ENCODE measurements at regions not wholly inside any gene's neighbourhood (a gene's known extent, or its start where the extent isn't known, plus 50 kb on each side); places are given as distances from the start of the nearest gene placed in this dataset.

- DNase-seq = peak in 1 of 7 donors; percentile 19
- H3K4me3 ChIP-seq = peak overlapping the region; percentile 78 to 93 (median 86)
- no peak for TF ChIP-seq CTCF (IDR thresholded peaks at IDR 0.05)
- TF ChIP-seq POLR2A (IDR thresholded peaks at IDR 0.05) = no peak
- no peaks in the 10 kb centered on the region for H3K9me3 ChIP-seq (replicated peaks in 1 of 3)
- 1% methylated on average over 20 of the region's 20 CpGs for WGBS, 4 donors
- H3K27ac ChIP-seq = peak overlapping the region; percentile 75 to 100 (median 99)
- H3K4me1 ChIP-seq (replicated peaks in 1 of 2) = peaks cover 17 to 32% of the 10 kb centered on the region in 2 donors
- no peaks in the 10 kb centered on the region for H3K27me3 ChIP-seq
- intact Hi-C loops (cut with DNase I) = no loop called here
- no peaks in the 10 kb centered on the region for H3K36me3 ChIP-seq (replicated peaks in 1 of 2)
Measured at GRCh38 chr1:65068202-65069010, 79.6 kb upstream of the AK4 start.

DNA sequence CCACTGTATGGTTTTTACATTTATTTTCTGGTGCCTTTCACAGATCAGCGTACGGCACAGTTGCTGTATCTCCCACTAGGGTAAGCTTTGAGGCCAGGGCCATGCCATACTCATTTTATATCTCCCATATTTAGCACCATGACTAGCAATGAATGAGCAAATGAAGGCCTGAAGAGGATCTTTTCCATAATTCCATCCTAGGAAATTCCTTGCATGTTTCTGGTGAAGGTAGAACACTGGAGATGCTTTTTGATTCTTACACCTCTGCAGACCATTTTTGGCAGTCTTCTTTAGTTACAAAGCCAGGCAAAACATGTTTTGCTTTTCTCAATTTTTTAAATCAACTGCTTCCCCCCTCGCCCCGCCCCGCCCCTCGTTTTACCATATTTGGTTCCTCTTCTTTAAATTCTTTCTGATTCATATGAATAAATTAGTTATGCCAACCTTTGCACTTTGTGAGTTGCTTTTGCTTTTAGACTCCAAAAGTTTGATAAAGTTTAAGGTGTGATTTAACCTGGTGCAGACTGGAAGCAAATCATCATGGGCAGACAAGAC lies 78.9 kb upstream of the AK4 start:
- H3K27me3 ChIP-seq = no peaks in the 10 kb centered on the region
- intact Hi-C loops (cut with DNase I) = no loop called here
- WGBS, 4 donors = 37 to 56% (median 51%) methylated on average over 6 of the region's 6 CpGs
- peak overlapping the region; percentile 45 to 93 (median 86) for H3K4me3 ChIP-seq
- DNase-seq = no peak
- H3K27ac ChIP-seq = peak overlapping the region in 4 of 5 donors; percentile 95 to 100 (median 99)
- H3K9me3 ChIP-seq (replicated peaks in 1 of 3) = no peaks in the 10 kb centered on the region
- peaks cover 17 to 26% of the 10 kb centered on the region in 2 donors for H3K4me1 ChIP-seq (replicated peaks in 1 of 2)
- H3K36me3 ChIP-seq (replicated peaks in 1 of 2) = no peaks in the 10 kb centered on the region
- TF ChIP-seq CTCF (IDR thresholded peaks at IDR 0.05) (no peak), POLR2A (IDR thresholded peaks at IDR 0.05) (no peak)

- DNase-seq = no peak
- Histone ChIP-seq H3K4me3 (no peak overlapping the region), H3K27ac (no peak overlapping the region), H3K9me3 (replicated peaks in 1 of 3) (no peaks in the 10 kb centered on the region), H3K36me3 (replicated peaks in 1 of 2) (no peaks in the 10 kb centered on the region), H3K4me1 (replicated peaks in 1 of 2) (peaks cover 6 to 10% of the 10 kb centered on the region in 2 donors), H3K27me3 (no peaks in the 10 kb centered on the region)
- TF ChIP-seq POLR2A (IDR thresholded peaks at IDR 0.05) (no peak), CTCF (IDR thresholded peaks at IDR 0.05) (no peak)
- intact Hi-C loops (cut with DNase I) = loop anchor here in 1 of 2 donors (10.0 kb wide), 1 partner anchor 612 kb away; no protein-coding TSS in a partner anchor
- WGBS, 4 donors = 81 to 85% (median 84%) methylated on average over 3 of the region's 3 CpGs
Measured at GRCh38 chr1:65072845-65073244, 75.2 kb upstream of the AK4 start.

DNA sequence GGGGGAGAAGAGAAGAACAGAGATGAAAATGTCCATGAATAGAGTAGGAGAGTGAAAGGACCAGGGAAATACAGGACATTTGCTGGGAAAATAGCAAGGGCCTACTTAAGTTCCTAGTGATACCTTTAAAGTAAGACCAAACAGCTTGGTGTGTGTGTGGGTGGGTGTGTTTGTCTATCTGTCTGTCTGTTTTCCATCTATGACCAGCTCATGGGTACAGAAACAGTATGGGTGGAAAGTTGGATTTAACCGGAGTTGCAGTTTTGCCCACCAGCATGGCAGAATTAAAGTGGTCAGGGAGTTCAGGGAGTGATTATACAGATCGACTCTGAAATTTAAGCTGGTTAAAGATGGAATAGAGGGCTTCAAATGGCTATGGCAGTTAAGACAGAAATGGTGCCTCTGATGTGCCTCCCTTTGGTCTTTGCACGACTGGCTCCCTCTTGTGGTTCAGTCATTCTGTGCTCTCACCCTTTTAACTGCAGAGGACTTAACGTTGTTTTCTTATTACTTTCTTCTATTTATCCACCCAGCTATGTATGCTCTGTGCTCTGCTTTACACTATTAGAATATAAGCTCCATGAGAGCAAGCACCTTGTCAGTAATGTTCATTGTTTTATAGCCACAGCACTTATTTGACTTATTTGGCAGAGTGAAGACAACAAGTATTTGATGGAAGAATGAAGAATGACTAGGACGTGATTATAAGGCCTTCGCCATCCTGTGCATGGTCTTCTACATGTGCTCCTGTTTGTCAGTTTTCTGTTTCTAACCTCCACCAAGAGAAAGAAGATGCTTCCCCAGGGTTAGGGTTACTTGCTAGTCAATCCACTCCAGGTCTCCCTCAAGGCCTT lies 72.7 kb upstream of the AK4 start:
- peak; percentile 62 to 81 (median 69) for DNase-seq
- Histone ChIP-seq H3K36me3 (replicated peaks in 1 of 2) (no peaks in the 10 kb centered on the region), H3K27ac (no peak overlapping the region), H3K4me3 (no peak overlapping the region), H3K27me3 (no peaks in the 10 kb centered on the region), H3K9me3 (replicated peaks in 1 of 3) (no peaks in the 10 kb centered on the region), H3K4me1 (replicated peaks in 1 of 2) (no peaks in the 10 kb centered on the region)
- TF ChIP-seq CTCF (IDR thresholded peaks at IDR 0.05) (peak; percentile 65 to 79 (median 75)), POLR2A (IDR thresholded peaks at IDR 0.05) (no peak)
- 47 to 57% (median 54%) methylated on average over 6 of the region's 6 CpGs for WGBS, 4 donors
- intact Hi-C loops (cut with DNase I) = loop anchor here (5.0 to 10.0 kb wide), 2 partner anchors 132 to 609 kb away; no protein-coding TSS in a partner anchor

All from adrenal gland (tissue), 9 donors.